ENCODE measurements at regions not wholly inside any gene's neighbourhood (a gene's known extent, or its start where the extent isn't known, plus 50 kb on each side); places are given as distances from the start of the nearest gene placed in this dataset.

GRCh38 chr4:153065276-153065675 lies 129.2 kb downstream of the FHDC1 start:
- TF ChIP-seq POLR2A (IDR thresholded peaks at IDR 0.05), result no peak
- TF ChIP-seq CTCF (IDR thresholded peaks at IDR 0.05), result no peak
